GM12873 (cell line): ENCODE measurements at regions not wholly inside any gene's neighbourhood (a gene's known extent, or its start where the extent isn't known, plus 50 kb on each side); places are given as distances from the start of the nearest gene placed in this dataset.

Source experiments
- CTCF ChIP-seq: IDR thresholded peaks from 2 replicates; pipeline ENCODE4 v1.5.1; 2012; ENCODE audit warnings: low read depth, mild to moderate bottlenecking, moderate library complexity, low read length, control low read depth; ENCODE audit not compliant: insufficient read depth; ENCODE audit errors: missing control alignments

- TF ChIP-seq CTCF: no peak
Measured at GRCh38 chr10:15440204-15440711, 69.2 kb upstream of the FAM171A1 start.

GRCh38 chr10:15439341-15439842, 68.3 kb upstream of the FAM171A1 start:
- TF ChIP-seq CTCF: peak; percentile 16

- TF ChIP-seq CTCF: no peak
Measured at GRCh38 chr10:15436696-15437095, 65.6 kb upstream of the FAM171A1 start.

- TF ChIP-seq CTCF: peak; percentile 68
Measured at GRCh38 chr10:15433850-15434537, 62.9 kb upstream of the FAM171A1 start.

- TF ChIP-seq CTCF: no peak
Measured at GRCh38 chr10:15432266-15432665, 61.2 kb upstream of the FAM171A1 start.

GRCh38 chr10:15430969-15431771, 60.1 kb upstream of the FAM171A1 start:
- no peak for TF ChIP-seq CTCF

GRCh38 chr10:15428681-15429080, 57.6 kb upstream of the FAM171A1 start:
- no peak for TF ChIP-seq CTCF
